ENCODE measurements at regions not wholly inside any gene's neighbourhood (a gene's known extent, or its start where the extent isn't known, plus 50 kb on each side); places are given as distances from the start of the nearest gene placed in this dataset.

DNA sequence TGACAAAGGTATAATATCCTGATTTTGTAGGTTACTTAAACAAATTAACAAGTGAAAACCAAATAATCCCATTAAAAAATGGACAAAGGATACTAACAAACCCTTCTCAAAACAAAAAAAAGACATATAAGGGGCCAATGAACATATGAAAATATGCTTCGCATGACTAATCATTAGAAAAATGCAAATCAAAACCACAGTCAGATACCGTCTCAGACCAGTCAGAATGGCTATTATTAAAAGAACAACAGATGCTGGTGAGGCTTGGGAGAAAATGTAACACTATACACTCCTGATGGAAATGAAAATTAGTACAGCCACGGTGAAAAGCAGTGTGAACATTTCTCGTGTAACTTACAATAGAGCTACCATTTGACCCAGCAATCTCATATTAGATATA is 1542.2 kb upstream of the CDH9 start:
- no peaks in the 10 kb centered on the region for H3K9me1 ChIP-seq (replicated peaks; ENCODE audit: control insufficient read depth, extremely low read depth, insufficient read depth, low read length)
- dilution Hi-C loops (cut with MboI; ENCODE audit: extremely low pct_ligation_motif_present, low sequenced_read_pairs) = no loop called here
- H4K20me1 ChIP-seq (replicated peaks; ENCODE audit: control insufficient read depth, extremely low read depth, insufficient read depth, low read length) = no peaks in the 10 kb centered on the region
- BruUV-seq (replicated peaks) = no TSS peak
- intact Hi-C loops (cut with micrococcal nuclease) = no loop called here
- no peak overlapping the region for H2AFZ ChIP-seq (ENCODE audit: low read depth, low read length)
- H3K27me3 ChIP-seq (ENCODE audit: control insufficient read depth in 2 of 2, insufficient read depth in 2 of 2, low read length in 2 of 2) = no peaks in the 10 kb centered on the region
- no peaks in the 10 kb centered on the region for H3K36me3 ChIP-seq (ENCODE audit: control insufficient read depth in 2 of 2, extremely low read depth in 1 of 2, insufficient read depth in 2 of 2, low read length in 2 of 2)
- no peak overlapping the region for H3K27ac ChIP-seq (ENCODE audit: insufficient read depth, low read depth, low read length)
- ChIA-PET CTCF (no interaction called here), POLR2A (no interaction called here)
- FAIRE-seq = no peak
- H3K9me3 ChIP-seq (replicated peaks; ENCODE audit: control insufficient read depth, insufficient read depth, low read length) = peaks cover 3% of the 10 kb centered on the region
- H3K9ac ChIP-seq (replicated peaks; ENCODE audit: extremely low read depth, insufficient read depth, low read length) = no peak overlapping the region
- no peak for DNase-seq (ENCODE audit: low read depth, low spot score)
- no peaks in the 10 kb centered on the region for H3K4me1 ChIP-seq (ENCODE audit: control insufficient read depth, extremely low read depth, insufficient read depth, low read length)
- TF ChIP-seq JUN (IDR thresholded peaks at IDR 0.05; ENCODE audit: borderline replicate concordance, insufficient read depth, insufficient read length, low read depth) (no peak), FOS (IDR thresholded peaks at IDR 0.05; ENCODE audit: borderline replicate concordance, insufficient read depth, low read length) (no peak), GATA2 (IDR thresholded peaks at IDR 0.05; ENCODE audit: insufficient read depth, insufficient read length, low read depth, low read length) (no peak), POLR2A (IDR thresholded peaks at IDR 0.05; ENCODE audit: low read depth, low read length) (no peak), POLR2AphosphoS5 (IDR thresholded peaks at IDR 0.05; ENCODE audit: insufficient read depth, low read depth, low read length) (no peak), EZH2 (IDR thresholded peaks at IDR 0.05; ENCODE audit: borderline replicate concordance, low read depth, low read length, severe bottlenecking) (no peak), MYC (IDR thresholded peaks at IDR 0.05; ENCODE audit: low read depth, low read length) (no peak)
- TF ChIP-seq, protein P1, sequence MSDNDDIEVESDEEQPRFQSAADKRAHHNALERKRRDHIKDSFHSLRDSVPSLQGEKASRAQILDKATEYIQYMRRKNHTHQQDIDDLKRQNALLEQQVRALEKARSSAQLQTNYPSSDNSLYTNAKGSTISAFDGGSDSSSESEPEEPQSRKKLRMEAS (IDR thresholded peaks at IDR 0.05; ENCODE audit: insufficient read depth, insufficient read length) = no peak
- TF ChIP-seq, protein P2, sequence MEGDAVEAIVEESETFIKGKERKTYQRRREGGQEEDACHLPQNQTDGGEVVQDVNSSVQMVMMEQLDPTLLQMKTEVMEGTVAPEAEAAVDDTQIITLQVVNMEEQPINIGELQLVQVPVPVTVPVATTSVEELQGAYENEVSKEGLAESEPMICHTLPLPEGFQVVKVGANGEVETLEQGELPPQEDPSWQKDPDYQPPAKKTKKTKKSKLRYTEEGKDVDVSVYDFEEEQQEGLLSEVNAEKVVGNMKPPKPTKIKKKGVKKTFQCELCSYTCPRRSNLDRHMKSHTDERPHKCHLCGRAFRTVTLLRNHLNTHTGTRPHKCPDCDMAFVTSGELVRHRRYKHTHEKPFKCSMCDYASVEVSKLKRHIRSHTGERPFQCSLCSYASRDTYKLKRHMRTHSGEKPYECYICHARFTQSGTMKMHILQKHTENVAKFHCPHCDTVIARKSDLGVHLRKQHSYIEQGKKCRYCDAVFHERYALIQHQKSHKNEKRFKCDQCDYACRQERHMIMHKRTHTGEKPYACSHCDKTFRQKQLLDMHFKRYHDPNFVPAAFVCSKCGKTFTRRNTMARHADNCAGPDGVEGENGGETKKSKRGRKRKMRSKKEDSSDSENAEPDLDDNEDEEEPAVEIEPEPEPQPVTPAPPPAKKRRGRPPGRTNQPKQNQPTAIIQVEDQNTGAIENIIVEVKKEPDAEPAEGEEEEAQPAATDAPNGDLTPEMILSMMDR (IDR thresholded peaks at IDR 0.05; ENCODE audit: extremely low read depth in 1 of 2, insufficient read depth in 1 of 2, low read depth in 1 of 2, low read length in 2 of 2) = no peak
- no peaks in the 10 kb centered on the region for H3K79me2 ChIP-seq (ENCODE audit: control insufficient read depth, insufficient read depth, low read length)
- no peak overlapping the region for H3K4me2 ChIP-seq (ENCODE audit: insufficient read depth, low read length)
- H3K4me3 ChIP-seq (replicated peaks in 1 of 3; ENCODE audit: insufficient read depth in 1 of 3, low read depth in 1 of 3, low read length in 3 of 3) = no peak overlapping the region

Measured in endothelial cell of umbilical vein (primary cell).